ENCODE measurements at regions not wholly inside any gene's neighbourhood (a gene's known extent, or its start where the extent isn't known, plus 50 kb on each side); places are given as distances from the start of the nearest gene placed in this dataset.
A peak's percentile ranks its signal among the peaks of the same experiment; 100 is the strongest.

GRCh38 chr1:173117761-173118160 is 67.0 kb upstream of the TNFSF18 start:
- no peak for TF ChIP-seq CTCF (IDR thresholded peaks at IDR 0.05; ENCODE audit: low read depth, low read length)
- no peak overlapping the region for H3K4me3 ChIP-seq (ENCODE audit: low read depth, low read length)
- no peak for DNase-seq (ENCODE audit: low read depth, low spot score)
- in situ Hi-C loops (cut with HindIII; ENCODE audit: low sequenced_read_pairs): no loop called here

DNA sequence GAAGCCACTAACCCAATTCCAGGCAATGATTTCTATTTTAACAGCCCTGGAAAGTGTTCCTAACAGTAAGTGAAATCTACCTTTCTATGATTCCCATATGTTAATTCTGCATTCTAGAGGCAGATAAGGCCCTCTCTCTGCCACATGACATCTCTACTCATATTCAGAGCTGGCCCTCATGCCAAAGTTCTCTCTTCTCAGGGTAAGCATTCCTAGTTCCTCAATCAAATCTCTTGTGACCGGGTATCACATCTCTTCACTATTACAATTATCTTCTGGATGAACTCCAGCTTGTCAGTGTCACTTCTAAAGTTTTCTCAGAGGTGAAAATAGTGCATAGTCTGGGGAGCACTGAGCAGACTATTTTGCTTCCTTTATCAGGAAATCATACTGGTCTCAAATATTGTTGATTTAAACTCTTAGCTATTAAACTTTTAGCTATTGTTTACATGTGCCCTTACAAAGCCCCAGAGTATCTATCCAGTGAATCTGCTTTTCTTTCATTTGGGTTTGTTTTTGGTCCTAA is 66.4 kb upstream of the TNFSF18 start:
- no peak overlapping the region for H3K4me3 ChIP-seq (ENCODE audit: low read depth, low read length)
- in situ Hi-C loops (cut with HindIII; ENCODE audit: low sequenced_read_pairs): no loop called here
- no peak for DNase-seq (ENCODE audit: low read depth, low spot score)
- TF ChIP-seq CTCF (IDR thresholded peaks at IDR 0.05; ENCODE audit: low read depth, low read length): no peak

- H3K4me3 ChIP-seq (ENCODE audit: low read depth, low read length): no peak overlapping the region
- in situ Hi-C loops (cut with HindIII; ENCODE audit: low sequenced_read_pairs): no loop called here
- no peak for TF ChIP-seq CTCF (IDR thresholded peaks at IDR 0.05; ENCODE audit: low read depth, low read length)
- DNase-seq (ENCODE audit: low read depth, low spot score): no peak
Observed at GRCh38 chr1:173114346-173114745, 63.6 kb upstream of the TNFSF18 start.

DNA sequence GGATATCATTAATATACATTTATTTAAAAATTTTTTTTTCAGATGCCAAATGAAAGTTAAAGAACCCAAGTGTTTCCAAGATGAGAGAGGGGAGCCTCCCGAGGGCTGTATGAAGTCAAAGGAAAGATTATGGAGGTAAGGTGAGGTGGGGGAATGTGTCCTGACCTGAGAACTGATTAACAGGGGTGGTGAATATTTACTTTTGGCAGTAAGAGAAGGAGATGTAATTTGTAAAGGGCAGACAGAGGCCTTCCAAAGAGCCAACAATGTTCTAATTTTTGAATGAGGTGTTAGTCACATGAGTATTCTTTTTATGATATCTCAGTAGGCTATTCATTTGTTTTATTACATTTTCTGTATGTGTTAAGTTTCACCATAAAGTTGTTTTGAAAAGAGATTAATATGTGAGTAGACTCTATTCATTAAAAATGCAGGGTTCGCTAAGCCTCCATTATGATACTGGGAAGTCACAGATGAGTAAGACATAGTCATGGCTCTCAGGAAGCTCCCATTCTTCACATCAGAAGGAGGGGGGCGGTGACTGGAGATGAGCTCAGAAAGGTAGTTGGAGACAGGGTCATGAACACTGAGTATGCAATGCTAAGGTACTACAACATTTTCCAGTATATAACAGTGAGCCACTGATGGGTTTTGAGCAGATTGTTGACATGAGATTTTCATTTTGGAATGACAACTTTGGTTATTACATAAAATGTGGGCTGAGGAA is 62.4 kb upstream of the TNFSF18 start:
- TF ChIP-seq CTCF (IDR thresholded peaks at IDR 0.05; ENCODE audit: low read depth, low read length): no peak
- peak; percentile 38 for DNase-seq (ENCODE audit: low read depth, low spot score)
- in situ Hi-C loops (cut with HindIII; ENCODE audit: low sequenced_read_pairs): no loop called here
- H3K4me3 ChIP-seq (ENCODE audit: low read depth, low read length): no peak overlapping the region

DNA sequence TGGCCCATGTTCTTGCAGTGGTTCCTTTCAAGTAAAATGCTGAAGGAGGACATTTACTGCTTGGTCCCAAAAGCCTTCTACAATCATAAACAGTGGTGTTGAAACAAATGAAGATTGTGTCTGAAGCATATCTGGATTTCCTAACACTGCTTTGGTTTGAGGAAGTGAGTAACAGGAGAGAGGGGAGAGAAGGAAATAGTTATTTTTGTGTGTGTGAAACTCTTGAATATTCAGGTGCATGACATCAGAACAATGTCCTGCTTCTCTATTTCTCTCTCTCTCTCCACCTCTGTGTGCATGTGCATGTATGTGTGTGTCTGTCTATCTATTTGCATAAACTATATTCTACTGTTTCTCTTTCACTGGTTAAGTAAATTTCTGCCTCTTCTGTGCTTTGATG is 61.4 kb upstream of the TNFSF18 start:
- no peak overlapping the region for H3K4me3 ChIP-seq (ENCODE audit: low read depth, low read length)
- DNase-seq (ENCODE audit: low read depth, low spot score): no peak
- no peak for TF ChIP-seq CTCF (IDR thresholded peaks at IDR 0.05; ENCODE audit: low read depth, low read length)
- in situ Hi-C loops (cut with HindIII; ENCODE audit: low sequenced_read_pairs): no loop called here

GRCh38 chr1:173107696-173108095 is 57.0 kb upstream of the TNFSF18 start:
- DNase-seq (ENCODE audit: low read depth, low spot score): no peak
- no peak for TF ChIP-seq CTCF (IDR thresholded peaks at IDR 0.05; ENCODE audit: low read depth, low read length)
- in situ Hi-C loops (cut with HindIII; ENCODE audit: low sequenced_read_pairs): no loop called here
- H3K4me3 ChIP-seq (ENCODE audit: low read depth, low read length): no peak overlapping the region

Measured in astrocyte of the spinal cord (primary cell).